IPS-18c (cell line): ENCODE measurements at regions not wholly inside any gene's neighbourhood (a gene's known extent, or its start where the extent isn't known, plus 50 kb on each side); places are given as distances from the start of the nearest gene placed in this dataset.
"Not testable (repeated sequence)": the region's sequence is repeated elsewhere in the genome, so short reads cannot be mapped to it uniquely, and the experiment has no call there.

Experiments
- H3K4me3 ChIP-seq: 2 replicates; pipeline ENCODE4 v1.7.0; 2013; ENCODE audit warnings: low read depth, mild to moderate bottlenecking, low read length, moderate library complexity; ENCODE audit not compliant: insufficient read depth
- H3K9me3 ChIP-seq: one replicate; pipeline ENCODE4 v1.6.1; 2013; ENCODE audit warnings: mild to moderate bottlenecking, low read length, moderate library complexity; ENCODE audit not compliant: control insufficient read depth, insufficient read depth

- H3K4me3 ChIP-seq, result no peak overlapping the region
- H3K9me3 ChIP-seq, result no peaks in the 10 kb centered on the region
Measured at GRCh38 chr2:52676056-52676455, 1091.5 kb upstream of the CHAC2 start.

- Histone ChIP-seq H3K9me3 (peaks cover 4% of the 10 kb centered on the region), H3K4me3 (no peak overlapping the region)
Measured at GRCh38 chr2:52668724-52669123, 1098.9 kb upstream of the CHAC2 start.

- no peak overlapping the region for H3K4me3 ChIP-seq
- H3K9me3 ChIP-seq, result no peaks in the 10 kb centered on the region
Measured at GRCh38 chr2:52659546-52659945, 1108.1 kb upstream of the CHAC2 start.

- H3K9me3 ChIP-seq, result no peaks in the 10 kb centered on the region
- H3K4me3 ChIP-seq, result no peak overlapping the region
Measured at GRCh38 chr2:52658598-52658997, 1109.0 kb upstream of the CHAC2 start.

DNA sequence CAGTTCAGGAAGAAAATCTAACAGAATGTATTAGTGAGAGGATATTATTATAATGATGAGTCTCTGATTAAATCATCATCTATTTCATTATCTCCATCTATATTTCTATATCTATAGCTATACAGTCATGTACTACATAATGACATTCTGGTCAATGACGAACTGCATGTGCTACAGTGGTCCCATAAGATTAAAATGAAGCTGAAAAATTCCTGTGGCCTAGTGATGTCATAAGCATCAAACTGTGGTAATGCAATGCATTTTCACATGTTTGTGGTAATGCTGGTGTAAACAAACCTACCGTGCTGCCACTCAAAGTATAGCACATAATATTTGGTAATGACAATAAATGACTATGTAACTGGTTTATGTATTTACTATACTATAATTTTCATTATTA is 1127.9 kb upstream of the CHAC2 start:
- Histone ChIP-seq H3K4me3 (no peak overlapping the region), H3K9me3 (no peaks in the 10 kb centered on the region)

DNA sequence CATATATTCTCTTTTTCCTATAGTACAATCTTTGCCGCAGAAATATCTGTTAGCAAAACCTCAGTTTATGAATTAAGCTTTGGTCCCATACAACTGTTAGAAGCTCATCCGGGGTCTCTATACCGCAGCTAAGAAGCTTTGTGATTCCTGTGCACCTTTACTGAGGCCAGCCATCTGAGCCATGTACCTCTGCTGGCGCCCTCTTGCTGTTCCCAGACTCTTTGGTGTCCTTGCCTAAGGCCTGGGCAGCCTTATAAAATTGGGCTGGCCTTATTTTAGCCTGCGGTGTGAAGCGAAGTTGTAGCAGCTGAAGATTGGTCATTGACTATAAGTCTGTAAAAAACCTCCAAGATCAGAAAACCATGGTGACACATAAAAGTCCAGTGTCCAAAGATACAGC is 1135.1 kb upstream of the CHAC2 start:
- no peak overlapping the region for H3K4me3 ChIP-seq
- peaks cover 2% of the 10 kb centered on the region for H3K9me3 ChIP-seq

DNA sequence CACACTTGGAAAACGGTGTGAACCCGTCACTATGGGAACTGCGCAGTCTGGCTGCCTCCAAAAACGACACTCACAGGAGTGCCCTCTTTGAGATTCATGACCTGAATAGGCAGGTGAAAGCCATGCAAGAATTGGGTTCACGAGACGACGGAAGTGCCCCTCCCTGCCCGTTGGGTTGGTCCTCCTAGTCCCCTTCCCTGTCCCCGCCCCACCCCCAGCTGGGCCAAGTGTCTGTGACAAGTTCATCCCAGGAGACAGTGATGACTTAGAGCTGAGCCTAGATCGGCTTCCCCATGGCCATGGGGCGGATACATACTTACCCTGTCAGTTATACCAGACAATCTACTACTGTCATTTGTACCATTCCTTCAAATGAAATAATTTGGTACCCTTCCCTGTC is 1137.7 kb upstream of the CHAC2 start:
- Histone ChIP-seq H3K4me3 (no peak overlapping the region), H3K9me3 (peaks cover 2% of the 10 kb centered on the region)

DNA sequence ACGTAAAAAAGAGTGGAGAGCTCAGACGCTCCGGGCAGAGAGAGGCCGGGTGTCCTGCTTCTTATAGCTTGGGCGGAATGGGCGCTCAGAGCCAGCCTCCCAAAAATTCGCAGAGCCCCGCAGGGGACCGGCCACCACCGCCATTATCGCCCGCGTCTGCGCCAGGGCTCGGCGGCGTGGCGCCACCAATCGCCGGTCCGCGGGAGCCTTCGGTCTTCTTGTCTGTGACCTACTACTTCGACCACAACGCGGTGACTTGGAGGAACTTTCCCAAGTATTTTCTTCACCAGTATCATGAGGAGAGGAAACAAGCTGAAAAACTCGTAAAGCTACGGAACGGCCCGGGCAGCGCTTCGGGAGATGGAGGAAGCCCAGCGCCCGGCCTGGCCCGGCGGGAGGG is 1138.1 kb upstream of the CHAC2 start:
- H3K9me3 ChIP-seq, result peaks cover 2% of the 10 kb centered on the region
- no peak overlapping the region for H3K4me3 ChIP-seq

GRCh38 chr2:52622266-52622665 is 1145.3 kb upstream of the CHAC2 start:
- Histone ChIP-seq H3K4me3 (no peak overlapping the region), H3K9me3 (no peaks in the 10 kb centered on the region)

- H3K4me3 ChIP-seq, result no peak overlapping the region
- no peaks in the 10 kb centered on the region for H3K9me3 ChIP-seq
Measured at GRCh38 chr2:52613064-52613463, 1154.5 kb upstream of the CHAC2 start.

GRCh38 chr2:52611759-52612158 is 1155.8 kb upstream of the CHAC2 start:
- no peaks in the 10 kb centered on the region for H3K9me3 ChIP-seq
- no peak overlapping the region for H3K4me3 ChIP-seq

DNA sequence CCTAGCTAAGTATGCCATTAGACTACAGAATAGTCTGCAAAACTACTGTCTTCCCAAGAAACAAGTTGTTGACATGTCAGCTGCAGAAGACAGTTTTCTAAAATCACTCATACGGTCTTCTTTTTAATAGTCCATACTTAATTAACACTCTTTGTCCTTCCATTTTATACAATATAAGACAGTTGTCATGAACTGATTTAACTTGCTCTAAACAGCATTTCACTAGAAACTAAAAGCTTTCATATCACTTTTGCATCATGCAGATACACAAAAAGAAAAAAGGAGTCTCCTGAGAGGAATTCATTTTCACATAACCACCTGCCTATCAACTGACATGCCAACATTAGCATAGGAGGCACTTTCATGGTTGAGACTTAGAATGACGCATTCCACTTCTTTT is 1159.6 kb upstream of the CHAC2 start:
- H3K4me3 ChIP-seq, result no peak overlapping the region

DNA sequence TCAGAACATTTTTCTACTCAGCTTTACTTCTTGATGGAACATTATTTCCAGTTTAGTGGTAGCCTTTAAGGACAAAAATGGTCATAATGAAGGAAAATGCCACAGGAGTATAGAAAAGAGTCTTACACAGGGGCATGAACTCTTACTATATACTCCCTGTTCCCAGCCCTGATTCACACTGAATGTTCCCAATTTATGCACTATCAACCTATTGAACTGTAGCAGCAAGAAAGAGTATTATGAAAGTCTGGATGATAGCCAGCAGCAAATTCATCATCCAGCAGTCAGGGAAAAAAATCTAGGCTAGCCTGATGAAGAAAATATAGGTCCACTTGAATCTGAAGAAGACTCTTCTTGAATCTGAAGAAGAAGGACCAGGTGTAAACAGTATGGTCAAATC is 1170.3 kb upstream of the CHAC2 start:
- no peak overlapping the region for H3K4me3 ChIP-seq
- H3K9me3 ChIP-seq, result no peaks in the 10 kb centered on the region

More for the DNA sequence above, 1159.6 kb upstream of the CHAC2 start:
- no peaks in the 10 kb centered on the region for H3K9me3 ChIP-seq

- no peak overlapping the region for H3K4me3 ChIP-seq
- H3K9me3 ChIP-seq, result no peaks in the 10 kb centered on the region
Measured at GRCh38 chr2:52594026-52594425, 1173.6 kb upstream of the CHAC2 start.

- H3K9me3 ChIP-seq, result not testable (repeated sequence)
Measured at GRCh38 chr2:52584071-52584470, 1183.5 kb upstream of the CHAC2 start.

DNA sequence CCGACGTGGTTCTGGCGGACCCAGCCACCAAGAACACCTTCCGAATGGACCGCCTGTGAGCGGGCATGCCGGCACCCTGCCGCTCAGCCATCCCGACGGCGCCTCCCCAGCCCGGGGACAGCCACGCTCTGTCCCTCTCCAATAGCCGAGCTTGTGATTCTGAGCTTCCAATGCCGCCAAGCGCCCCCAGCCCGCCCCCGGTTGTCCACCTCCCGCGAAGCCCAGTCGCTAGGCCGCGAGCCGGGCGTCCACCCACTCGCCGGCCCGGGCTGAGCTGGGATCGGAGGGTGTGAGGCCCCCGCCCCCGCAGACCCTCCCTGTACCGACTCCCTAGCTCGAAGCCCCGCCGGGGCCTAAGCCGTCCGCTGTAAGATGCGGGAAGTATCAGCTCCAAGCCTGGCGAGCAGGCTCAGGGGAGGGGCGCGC is 1195.1 kb upstream of the CHAC2 start:
- Histone ChIP-seq H3K9me3 (peaks cover 9% of the 10 kb centered on the region), H3K4me3 (no peak overlapping the region)

More at GRCh38 chr2:52584071-52584470, 1183.5 kb upstream of the CHAC2 start:
- H3K4me3 ChIP-seq, result not testable (repeated sequence)

GRCh38 chr2:52571380-52572347 is 1195.9 kb upstream of the CHAC2 start:
- Histone ChIP-seq H3K4me3 (no peak overlapping the region), H3K9me3 (peaks cover 9% of the 10 kb centered on the region)

GRCh38 chr2:52570716-52571115 is 1196.9 kb upstream of the CHAC2 start:
- Histone ChIP-seq H3K9me3 (peaks cover 9% of the 10 kb centered on the region), H3K4me3 (no peak overlapping the region)

- H3K9me3 ChIP-seq, result no peaks in the 10 kb centered on the region
Measured at GRCh38 chr2:52563151-52563550, 1204.5 kb upstream of the CHAC2 start.

More at GRCh38 chr2:52563151-52563550, 1204.5 kb upstream of the CHAC2 start:
- H3K4me3 ChIP-seq, result no peak overlapping the region
